Umbilical cord (tissue), 1 donor: ENCODE measurements at regions not wholly inside any gene's neighbourhood (a gene's known extent, or its start where the extent isn't known, plus 50 kb on each side); places are given as distances from the start of the nearest gene placed in this dataset.
"Not testable (repeated sequence)": the region's sequence is repeated elsewhere in the genome, so short reads cannot be mapped to it uniquely, and the experiment has no call there.

Experiments
- DNase-seq: peaks from one replicate; pipeline ENCODE4 v3.0.0-alpha.2; 2015; ENCODE audit warnings: low spot score

DNA sequence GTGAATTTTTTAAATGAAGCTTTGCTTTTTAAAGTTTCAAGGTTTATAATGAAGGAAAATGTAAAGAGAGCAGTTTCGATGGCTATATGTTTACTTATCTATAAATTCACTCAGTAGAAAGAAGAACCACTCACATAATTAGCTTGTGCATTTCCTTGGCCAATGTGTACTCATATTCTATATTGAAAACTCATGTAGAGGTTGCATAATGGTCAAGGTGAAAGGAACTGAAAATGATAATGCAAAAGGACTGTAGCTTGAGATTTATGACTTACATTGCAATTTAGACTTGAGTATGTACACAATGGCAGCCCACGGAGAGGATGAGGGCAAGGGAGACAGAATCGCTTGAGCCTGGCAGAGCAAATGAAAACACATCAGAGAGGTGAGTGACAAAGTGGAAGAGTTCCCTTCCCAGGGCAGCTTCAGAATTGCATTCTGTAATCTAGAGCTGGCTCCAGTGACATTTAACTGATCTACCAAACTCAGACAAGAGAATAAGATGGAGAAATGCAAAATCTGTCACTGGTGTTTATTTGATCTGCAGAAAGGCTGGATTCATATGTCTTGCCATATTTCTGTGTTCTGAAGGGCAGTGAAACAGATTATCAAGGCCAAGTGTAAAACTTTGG is 191.8 kb downstream of the TMEM200A start:
- DNase-seq, result peak; percentile 19

DNA sequence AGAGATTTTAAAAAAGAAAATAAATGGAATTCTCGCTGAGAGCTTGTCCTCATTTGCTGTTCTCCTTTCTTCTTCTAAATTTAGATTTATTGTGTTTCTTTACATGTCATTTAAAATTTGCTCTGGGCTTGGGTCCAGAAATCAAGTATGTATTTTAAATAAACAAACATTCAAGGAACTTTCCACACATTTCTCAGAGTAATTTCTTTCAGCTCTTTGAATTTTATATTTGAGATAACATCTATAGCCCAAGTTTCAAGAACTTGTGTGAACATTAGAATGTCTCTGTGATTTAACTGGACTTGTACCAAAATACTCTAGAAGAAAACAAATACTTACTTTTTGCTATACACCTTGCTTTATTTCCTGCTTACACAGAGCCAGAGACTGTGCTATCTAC is 192.3 kb downstream of the TMEM200A start:
- peak; percentile 27 for DNase-seq

DNA sequence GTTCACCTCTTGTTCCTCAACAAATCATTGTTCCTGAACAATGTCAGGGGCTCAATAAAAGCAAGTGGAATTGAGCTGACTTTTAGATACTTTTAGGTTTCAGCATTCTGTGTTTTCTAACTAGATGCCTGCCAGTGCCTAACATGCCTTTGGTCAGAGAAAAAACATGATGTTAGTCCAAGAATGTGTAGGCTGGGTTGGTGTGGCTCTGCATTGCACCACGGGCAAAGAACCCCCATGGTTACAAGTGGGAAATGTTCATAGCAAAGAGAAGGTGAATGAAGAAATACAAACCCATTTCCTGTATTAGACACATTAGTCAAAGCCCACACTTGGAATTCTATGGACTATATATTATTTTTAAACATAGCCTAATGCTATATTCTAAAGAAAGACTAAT is 193.3 kb downstream of the TMEM200A start:
- no peak for DNase-seq

DNA sequence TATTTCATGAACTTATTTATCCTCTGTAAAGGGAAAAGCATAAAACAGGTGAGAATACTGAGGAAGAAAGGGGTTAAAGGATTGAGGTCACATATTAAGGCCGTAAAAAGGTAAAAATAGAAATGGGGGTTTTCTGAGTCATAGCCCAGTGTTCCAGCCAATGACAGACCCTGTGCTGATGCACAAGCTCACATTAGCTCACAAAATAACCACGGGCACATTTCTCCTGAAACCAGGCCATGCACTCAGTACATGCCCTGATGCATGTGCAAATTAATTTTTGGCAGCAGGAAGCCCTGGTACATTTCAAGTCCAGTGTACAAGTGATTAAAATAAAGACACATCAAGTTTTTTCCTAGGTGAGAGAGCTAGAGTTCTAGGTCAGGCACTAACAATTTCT is 194.4 kb downstream of the TMEM200A start:
- DNase-seq, result no peak

DNA sequence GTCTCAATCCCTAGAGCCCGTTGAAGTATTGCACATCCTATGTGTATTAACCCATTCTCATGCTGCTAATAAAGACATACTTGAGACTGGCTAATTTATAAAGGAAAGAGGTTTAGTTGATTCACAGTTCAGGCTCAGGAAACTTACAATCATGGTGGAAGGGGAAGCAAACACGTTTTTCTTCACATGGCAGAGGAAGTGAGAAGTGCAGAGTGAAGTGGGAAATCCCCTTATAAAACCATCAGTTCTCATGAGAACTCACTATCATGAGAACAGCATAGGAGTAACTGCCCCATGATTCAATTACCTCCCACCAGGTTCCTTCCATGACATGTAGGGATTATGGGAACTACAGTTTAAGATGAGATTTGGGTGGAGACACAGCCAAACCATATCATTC is 195.3 kb downstream of the TMEM200A start:
- DNase-seq, result not testable (repeated sequence)

DNA sequence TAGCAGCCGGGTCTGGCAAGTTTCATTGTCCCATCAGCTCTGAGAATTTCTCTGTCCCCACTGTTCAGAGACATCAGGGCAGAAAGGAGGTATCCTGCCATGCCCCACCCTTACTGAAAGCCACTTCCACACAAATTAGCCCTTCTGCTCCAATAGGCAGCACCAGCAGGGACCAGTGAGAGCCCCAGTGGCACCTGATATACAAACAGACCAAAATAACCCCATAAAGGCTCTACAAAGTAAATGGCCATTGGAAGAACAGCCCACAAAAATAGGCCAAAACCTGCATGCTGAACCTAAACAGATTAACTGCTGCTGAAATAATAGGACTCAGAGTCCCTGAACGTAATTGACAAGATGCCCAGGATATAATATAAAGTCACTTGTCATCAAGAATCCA is 199.9 kb downstream of the TMEM200A start:
- DNase-seq, result no peak

DNA sequence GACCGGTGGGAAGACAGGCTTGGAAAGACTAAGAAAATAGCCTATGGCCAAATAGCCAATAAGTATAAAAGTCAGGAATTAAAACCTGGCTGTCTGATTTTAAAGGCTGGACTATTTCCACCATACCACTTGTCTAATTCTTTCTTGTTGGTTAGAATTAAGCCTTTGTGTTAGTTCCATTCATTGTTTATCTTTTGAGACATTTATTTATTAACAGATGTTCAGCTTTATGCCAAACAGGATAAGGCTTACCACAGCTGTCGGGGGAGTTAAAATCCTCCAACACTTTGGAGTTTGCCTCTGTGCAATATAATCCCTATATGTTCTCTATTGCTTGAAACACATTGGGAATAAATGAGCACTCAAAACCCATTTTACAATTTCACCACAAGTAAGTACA is 208.3 kb downstream of the TMEM200A start:
- no peak for DNase-seq

DNA sequence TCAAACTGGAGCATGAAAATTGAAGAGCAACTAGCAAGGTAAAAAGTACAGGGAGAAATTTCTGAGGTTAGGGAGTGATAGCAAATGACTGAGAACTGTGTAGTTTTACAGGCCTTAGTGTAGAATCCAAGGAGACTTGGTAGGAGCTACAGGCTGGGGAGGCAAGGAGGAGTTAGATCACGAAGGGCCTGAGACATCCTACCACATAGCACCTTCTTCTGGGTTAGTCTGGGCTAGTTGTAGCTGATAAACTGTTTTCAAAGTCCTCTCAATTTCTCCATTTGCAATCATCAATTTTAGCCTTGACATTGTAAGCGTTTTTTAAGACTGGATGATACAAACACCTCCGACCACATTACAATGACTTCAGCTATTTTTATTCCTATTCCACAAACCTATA is 209.7 kb downstream of the TMEM200A start:
- DNase-seq, result no peak

DNA sequence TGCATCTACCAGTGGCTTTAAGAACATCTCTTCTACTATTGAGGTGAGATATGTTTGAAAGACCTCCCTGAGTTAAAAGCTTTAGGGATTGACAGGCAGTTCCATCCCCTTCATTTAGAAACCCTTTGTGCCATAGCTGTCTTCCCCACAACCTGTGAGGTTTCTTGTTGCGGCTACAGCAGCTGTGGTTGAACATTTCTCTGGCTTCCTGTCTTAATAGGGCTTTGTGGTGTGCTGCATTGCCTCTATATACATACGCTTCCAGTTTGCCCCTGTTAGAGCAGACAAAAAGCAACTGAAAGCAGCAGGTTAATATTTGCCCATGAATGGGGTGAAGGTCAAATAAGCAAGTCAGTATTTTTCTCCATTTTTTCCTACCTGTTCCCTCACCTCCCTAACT is 210.2 kb downstream of the TMEM200A start:
- no peak for DNase-seq

DNA sequence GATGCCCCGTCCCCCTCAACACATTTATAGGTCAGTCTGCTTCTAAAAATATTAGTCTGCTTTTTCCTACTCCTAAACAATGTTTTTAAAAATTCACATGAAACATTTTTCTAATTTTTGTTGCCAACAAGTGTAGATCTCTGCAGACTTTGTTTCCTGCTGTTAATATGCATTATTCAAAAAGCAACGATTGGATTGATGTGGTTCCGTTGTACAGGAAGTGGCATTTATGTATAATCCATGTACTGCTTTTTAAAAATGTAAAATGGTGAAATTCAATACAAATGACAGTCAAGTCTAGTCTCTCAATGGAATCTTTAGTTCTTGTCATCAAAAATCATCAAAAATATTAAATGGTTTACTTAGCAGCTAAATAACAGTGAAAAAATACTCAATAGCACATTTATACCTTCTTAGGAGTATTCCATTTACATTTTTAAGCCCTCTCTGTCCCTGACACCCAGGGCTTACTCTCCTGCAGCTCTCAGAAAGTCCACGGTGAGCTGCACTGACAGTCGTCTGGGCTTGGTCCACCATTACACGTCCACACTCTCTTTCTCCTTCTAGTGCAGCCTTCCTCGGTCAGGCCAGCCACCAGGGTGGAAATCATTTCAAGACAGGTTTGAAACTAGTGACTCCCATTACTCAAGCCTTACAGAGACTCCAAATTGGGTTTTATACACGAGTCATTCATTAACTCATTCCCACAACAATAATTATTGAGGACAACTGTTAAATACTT is 211.5 kb downstream of the TMEM200A start:
- DNase-seq, result no peak

DNA sequence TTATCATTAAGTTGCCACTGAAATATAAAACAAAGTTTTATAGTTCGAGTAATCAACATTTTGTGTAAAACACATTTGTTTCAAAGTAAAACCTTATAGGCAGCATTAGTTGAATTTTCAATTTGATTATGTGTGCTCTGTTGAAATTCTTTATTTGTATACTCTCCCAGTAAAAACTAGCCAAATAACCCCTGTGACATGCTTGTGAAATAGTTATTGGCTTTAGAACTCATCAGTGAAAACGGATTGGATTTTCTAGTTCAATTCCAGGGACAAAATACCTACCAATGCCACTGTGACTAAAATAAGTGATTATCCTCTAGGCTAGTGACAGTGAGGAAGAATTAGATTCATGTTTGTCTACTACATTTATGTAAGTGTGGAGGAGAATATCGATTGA is 212.9 kb downstream of the TMEM200A start:
- no peak for DNase-seq

DNA sequence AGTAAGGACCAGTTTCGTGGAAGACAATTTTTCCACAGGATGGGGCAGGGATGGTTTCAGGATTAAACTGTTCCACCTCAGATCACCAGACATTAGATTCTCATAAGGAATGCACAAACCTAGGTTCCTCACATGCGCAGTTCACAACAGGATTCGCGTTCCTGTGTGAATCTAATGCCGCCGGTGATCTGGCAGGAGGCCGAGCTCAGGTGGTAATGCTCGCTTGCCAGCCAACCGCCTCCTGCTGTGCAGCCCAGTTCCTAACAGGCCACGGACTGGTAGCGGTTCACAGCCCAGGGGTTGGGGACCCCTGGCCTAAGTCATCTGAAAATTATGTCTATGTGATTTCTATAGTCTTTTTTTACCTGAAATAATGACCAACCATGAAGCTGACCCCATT is 217.5 kb downstream of the TMEM200A start:
- DNase-seq, result no peak

DNA sequence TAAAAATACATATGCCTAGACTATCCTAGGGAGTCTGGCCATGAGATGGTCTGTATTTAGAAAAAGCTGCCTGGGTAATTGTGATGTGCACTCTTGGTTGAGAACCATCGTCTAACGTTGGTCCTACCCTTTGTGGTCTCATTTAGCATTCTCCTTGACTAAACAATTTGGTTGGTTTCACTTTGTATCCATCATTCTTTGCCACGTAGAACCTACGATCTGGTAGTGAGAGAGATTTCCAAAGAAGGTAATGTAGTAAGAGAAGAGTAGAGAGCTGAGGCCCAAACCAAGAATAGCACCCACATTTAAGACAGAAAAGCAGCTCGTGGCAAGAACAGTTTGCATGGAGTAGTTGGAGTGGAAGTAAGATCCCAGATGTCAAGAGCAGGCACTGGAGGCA is 219.8 kb downstream of the TMEM200A start:
- no peak for DNase-seq

DNA sequence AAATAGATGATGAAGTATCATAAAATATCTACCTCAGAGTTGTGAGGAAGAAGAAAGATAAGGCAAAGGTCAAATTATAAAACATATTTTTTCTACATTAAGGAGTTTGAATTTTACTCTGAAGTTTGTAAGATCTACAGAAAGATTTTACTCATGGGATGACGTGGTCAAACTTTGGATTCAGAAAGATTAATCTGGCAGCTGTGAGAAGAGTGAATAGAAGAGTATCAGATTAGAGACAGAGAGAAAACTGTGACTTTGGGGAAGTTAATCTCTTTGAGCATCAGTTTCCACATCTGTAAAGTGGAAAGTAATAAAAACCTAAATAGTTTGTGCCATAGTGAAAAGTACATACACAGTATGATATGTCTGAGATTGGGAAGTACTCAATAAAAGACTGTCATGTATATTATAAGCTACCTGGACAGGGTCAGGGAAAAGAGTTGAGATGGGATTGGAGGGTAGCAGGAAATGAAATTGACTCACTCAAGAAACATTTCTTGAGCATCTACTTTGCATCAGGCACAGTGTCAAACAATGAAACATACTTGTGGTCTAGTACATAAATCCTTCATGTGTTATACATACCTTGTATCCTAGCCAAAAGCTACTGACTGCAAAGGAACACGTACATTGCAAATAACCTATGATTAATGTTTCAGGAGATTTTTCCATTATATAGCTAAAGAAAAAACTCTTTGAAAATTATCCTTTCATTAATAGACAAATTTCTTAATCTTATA is 222.1 kb downstream of the TMEM200A start:
- DNase-seq, result no peak

DNA sequence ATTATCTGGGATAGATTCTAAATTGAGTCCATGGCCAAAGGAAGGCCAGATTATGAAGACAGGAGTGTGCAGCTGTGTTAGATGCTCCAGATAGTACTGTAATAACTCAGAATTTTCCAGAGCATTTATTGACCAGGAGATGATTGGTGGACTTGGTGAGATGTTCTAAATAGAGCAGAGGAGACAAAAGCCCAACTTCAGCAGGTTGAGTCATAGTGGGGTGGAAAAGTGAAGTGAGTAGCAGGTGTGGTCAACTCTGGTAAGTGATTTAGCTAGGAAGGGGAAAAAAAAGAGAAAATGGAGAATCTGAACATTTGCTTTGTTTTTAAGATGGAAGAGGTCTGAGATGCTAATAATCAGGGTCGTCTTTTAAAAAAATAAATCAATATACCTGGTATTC is 227.4 kb downstream of the TMEM200A start:
- DNase-seq, result no peak

DNA sequence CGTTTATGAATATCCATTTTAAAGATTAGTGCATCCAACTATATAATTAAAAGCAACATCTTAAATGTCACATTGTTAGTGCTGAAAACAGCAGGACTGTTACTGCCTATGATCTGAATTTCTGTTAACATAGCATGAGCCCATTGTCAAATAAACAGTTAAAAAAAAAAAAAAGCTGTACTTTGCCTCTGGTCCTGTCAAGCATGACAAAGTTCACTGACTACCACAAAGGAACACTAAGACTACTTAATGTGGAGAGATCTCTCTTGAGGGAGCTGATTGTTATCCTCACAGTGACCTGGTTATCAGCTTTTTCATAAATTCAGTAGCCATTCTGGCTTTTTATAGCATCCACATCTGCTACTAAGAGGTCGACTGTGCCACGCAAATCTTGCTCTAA is 228.1 kb downstream of the TMEM200A start:
- DNase-seq, result no peak

DNA sequence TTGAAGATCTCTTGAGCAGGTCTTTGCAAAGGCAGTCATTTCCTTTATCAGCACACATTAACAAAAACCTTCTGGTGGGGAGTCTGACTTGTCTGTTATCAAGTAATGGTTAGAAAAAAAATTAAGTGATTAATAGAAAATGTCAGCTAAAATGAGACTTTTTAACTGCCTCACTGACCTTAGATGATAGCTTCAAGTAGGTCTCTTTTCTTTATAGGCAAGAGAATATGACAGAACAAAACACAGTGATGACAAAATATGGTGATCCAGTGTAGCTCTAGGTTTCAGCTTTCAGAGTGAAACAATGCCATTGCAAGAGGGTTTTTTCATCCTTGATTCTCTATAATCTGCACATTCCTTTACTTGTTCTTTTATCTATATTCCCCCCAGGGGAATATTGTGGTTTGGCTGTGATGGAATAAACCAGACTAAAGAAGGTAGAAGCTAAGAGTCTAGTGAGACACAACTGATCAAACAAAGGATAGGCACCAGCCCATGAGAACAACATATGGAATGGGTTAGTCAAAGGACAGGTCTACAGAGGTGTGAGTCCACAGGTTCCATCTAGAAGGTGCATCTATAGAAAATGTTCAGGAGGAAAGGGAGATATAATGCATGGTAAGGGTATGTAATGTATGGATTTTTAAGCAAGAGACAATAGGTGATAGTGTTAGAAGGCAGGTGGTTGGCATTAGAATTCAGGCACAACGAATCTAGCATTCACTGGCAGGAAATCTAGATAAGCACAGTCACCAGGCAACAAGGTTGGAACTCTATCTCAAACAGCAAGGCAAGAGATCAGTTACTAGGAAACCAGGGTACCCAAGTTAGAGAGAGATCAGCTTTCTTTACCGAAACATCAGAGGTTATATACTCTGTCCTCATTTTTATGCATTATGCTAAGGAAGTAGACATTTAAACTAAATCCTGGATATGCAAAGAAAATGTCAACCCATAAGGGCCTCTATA is 228.9 kb upstream of the SMLR1 start:
- no peak for DNase-seq

DNA sequence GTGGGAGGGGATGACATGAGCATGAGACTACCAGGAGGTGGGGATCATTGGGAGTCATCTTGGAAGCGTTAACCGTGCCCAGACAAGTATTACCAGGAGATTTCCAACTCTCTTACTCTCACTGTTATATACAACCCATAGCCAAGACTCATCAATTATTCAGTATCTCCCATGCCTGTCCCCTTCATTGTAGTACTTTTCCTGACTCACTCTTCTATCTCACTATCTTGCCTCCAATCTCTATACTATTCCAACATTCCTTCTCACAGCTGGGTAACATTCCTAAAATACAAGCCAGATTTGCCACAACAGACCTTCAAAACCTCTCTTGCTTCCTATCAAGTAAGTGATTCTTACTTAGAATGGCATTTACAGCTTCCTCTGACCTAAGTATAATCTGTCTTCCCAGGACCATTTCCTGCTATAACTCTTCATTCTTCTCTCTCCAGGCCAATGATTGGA is 226.3 kb upstream of the SMLR1 start:
- no peak for DNase-seq

DNA sequence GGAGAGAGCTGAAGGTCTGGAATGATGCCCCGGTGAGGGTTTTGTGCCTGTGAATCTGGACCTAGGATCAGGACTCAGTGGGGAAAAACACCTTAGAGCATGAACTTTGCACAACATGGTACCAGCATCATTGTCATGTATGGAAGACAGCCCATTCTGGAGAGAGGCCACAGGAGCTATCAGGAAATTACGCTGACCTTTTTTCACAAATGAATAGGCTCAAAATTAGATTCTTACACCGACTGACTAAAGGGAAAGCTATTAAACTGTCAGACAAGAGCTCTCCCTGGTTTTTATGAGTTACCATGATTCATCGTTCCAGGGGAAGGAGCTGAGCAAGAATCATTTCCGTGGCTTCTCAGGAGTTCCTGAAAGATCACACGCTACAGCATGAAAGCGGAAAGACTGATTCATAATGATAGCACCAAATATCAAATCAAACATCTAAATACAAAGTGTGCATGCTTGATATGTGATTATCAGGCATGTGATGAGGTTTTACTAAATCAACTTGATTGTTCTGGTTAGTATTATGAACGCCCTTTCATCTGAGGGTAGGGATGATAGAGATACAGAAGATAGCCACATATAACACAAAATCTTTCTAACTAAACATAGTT is 224.9 kb upstream of the SMLR1 start:
- peak; percentile 92 for DNase-seq

DNA sequence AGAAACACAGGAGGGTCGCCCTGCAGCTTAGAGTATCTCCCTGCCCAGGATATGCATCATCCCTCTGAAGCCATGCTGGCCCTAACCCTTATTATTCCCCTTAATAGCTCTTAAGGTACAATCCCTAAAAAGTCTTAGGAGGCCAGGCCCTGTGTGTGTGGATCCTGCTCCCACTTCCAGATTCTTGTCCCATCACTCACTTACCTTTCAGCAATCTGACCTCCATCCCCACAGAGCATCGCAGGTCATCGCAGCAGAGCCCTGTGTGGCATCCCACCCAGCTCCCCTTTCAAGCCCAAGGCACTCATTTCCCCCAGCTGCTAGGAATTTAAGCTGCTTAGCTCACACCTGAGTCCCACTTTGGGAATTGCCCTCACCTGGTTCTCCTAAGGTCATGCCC is 223.8 kb upstream of the SMLR1 start:
- no peak for DNase-seq

DNA sequence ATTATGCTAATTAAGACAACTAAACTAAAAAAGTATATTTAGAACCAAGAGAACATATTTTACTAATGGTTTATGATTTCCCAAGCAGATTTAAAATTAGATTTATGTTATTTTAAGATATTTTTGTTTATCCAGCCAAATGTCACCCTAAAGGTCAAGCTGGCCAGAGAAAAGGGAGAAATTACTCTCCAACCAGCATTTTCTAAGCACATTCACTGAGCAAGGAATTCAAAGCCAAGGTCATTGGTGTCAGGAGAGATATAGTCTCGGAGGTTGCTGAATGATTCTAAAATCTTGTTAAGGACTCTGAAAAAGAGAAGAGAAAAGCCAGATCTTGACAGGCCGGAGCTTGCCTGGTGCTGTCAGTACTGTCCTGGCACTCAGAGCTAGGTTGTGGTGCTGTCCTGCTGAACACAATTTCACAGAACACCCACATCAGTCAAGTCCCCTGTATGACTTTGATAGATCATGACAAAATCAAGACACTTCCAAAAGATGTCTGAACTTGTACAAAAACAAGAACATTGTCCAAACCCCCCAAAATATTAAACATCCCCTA is 222.3 kb upstream of the SMLR1 start:
- DNase-seq, result peak; percentile 59
